ENCODE measurements at regions not wholly inside any gene's neighbourhood (a gene's known extent, or its start where the extent isn't known, plus 50 kb on each side); places are given as distances from the start of the nearest gene placed in this dataset.

GRCh38 chr12:114879354-114879753 lies 195.4 kb upstream of the TBX3 start:
- intact Hi-C loops (cut with micrococcal nuclease), result no loop called here
- no peak for DNase-seq (ENCODE audit: low spot score)
- Mint-ChIP-seq H3K27me3 (ENCODE audit: insufficient read depth) (no peaks in the 10 kb centered on the region), H3K36me3 (ENCODE audit: low read depth) (no peaks in the 10 kb centered on the region), H3K4me3 (no peak overlapping the region), H3K27ac (no peak overlapping the region), H3K4me1 (ENCODE audit: low read depth) (no peaks in the 10 kb centered on the region), H3K9me3 (peaks cover 3% of the 10 kb centered on the region)

GRCh38 chr12:114878781-114879180 lies 194.8 kb upstream of the TBX3 start:
- H3K4me3 Mint-ChIP-seq, result no peak overlapping the region
- peaks cover 3% of the 10 kb centered on the region for H3K9me3 Mint-ChIP-seq
- H3K27me3 Mint-ChIP-seq (ENCODE audit: insufficient read depth), result no peaks in the 10 kb centered on the region
- no peak for DNase-seq (ENCODE audit: low spot score)
- H3K36me3 Mint-ChIP-seq (ENCODE audit: low read depth), result no peaks in the 10 kb centered on the region
- H3K4me1 Mint-ChIP-seq (ENCODE audit: low read depth), result no peaks in the 10 kb centered on the region
- no peak overlapping the region for H3K27ac Mint-ChIP-seq
- intact Hi-C loops (cut with micrococcal nuclease), result no loop called here

- Mint-ChIP-seq H3K27ac (no peak overlapping the region), H3K9me3 (peaks cover 3% of the 10 kb centered on the region), H3K27me3 (ENCODE audit: insufficient read depth) (no peaks in the 10 kb centered on the region), H3K4me3 (no peak overlapping the region), H3K36me3 (ENCODE audit: low read depth) (no peaks in the 10 kb centered on the region), H3K4me1 (ENCODE audit: low read depth) (no peaks in the 10 kb centered on the region)
- intact Hi-C loops (cut with micrococcal nuclease), result no loop called here
- DNase-seq (ENCODE audit: low spot score), result no peak
Measured at GRCh38 chr12:114876968-114877680, 193.1 kb upstream of the TBX3 start.

- Mint-ChIP-seq H3K4me1 (ENCODE audit: low read depth) (no peaks in the 10 kb centered on the region), H3K36me3 (ENCODE audit: low read depth) (no peaks in the 10 kb centered on the region), H3K9me3 (no peaks in the 10 kb centered on the region), H3K27ac (no peak overlapping the region), H3K27me3 (ENCODE audit: insufficient read depth) (no peaks in the 10 kb centered on the region), H3K4me3 (no peak overlapping the region)
- intact Hi-C loops (cut with micrococcal nuclease), result no loop called here
- DNase-seq (ENCODE audit: low spot score), result no peak
Measured at GRCh38 chr12:114875313-114875712, 191.3 kb upstream of the TBX3 start.

- Mint-ChIP-seq H3K27me3 (ENCODE audit: insufficient read depth) (no peaks in the 10 kb centered on the region), H3K27ac (no peak overlapping the region), H3K4me3 (no peak overlapping the region), H3K9me3 (no peaks in the 10 kb centered on the region), H3K36me3 (ENCODE audit: low read depth) (no peaks in the 10 kb centered on the region), H3K4me1 (ENCODE audit: low read depth) (no peaks in the 10 kb centered on the region)
- DNase-seq (ENCODE audit: low spot score), result no peak
- intact Hi-C loops (cut with micrococcal nuclease), result no loop called here
Measured at GRCh38 chr12:114873656-114874055, 189.7 kb upstream of the TBX3 start.

- DNase-seq (ENCODE audit: low spot score), result no peak
- H3K27me3 Mint-ChIP-seq (ENCODE audit: insufficient read depth), result no peaks in the 10 kb centered on the region
- H3K4me1 Mint-ChIP-seq (ENCODE audit: low read depth), result no peaks in the 10 kb centered on the region
- intact Hi-C loops (cut with micrococcal nuclease), result no loop called here
- no peak overlapping the region for H3K27ac Mint-ChIP-seq
- H3K4me3 Mint-ChIP-seq, result no peak overlapping the region
- H3K36me3 Mint-ChIP-seq (ENCODE audit: low read depth), result no peaks in the 10 kb centered on the region
- peaks cover 5% of the 10 kb centered on the region for H3K9me3 Mint-ChIP-seq
Measured at GRCh38 chr12:114868995-114869834, 185.2 kb upstream of the TBX3 start.

- Mint-ChIP-seq H3K27ac (no peak overlapping the region), H3K4me3 (no peak overlapping the region), H3K36me3 (ENCODE audit: low read depth) (no peaks in the 10 kb centered on the region), H3K27me3 (ENCODE audit: insufficient read depth) (no peaks in the 10 kb centered on the region), H3K9me3 (peaks cover 15% of the 10 kb centered on the region), H3K4me1 (ENCODE audit: low read depth) (no peaks in the 10 kb centered on the region)
- no peak for DNase-seq (ENCODE audit: low spot score)
- intact Hi-C loops (cut with micrococcal nuclease), result no loop called here
Measured at GRCh38 chr12:114866331-114866730, 182.4 kb upstream of the TBX3 start.

GRCh38 chr12:114864837-114865551 lies 181.0 kb upstream of the TBX3 start:
- DNase-seq (ENCODE audit: low spot score), result no peak
- H3K27ac Mint-ChIP-seq, result no peak overlapping the region
- no peaks in the 10 kb centered on the region for H3K27me3 Mint-ChIP-seq (ENCODE audit: insufficient read depth)
- H3K4me3 Mint-ChIP-seq, result no peak overlapping the region
- H3K36me3 Mint-ChIP-seq (ENCODE audit: low read depth), result no peaks in the 10 kb centered on the region
- intact Hi-C loops (cut with micrococcal nuclease), result no loop called here
- no peaks in the 10 kb centered on the region for H3K4me1 Mint-ChIP-seq (ENCODE audit: low read depth)
- peaks cover 17% of the 10 kb centered on the region for H3K9me3 Mint-ChIP-seq

- H3K27ac Mint-ChIP-seq, result no peak overlapping the region
- intact Hi-C loops (cut with micrococcal nuclease), result no loop called here
- DNase-seq (ENCODE audit: low spot score), result no peak
- no peaks in the 10 kb centered on the region for H3K36me3 Mint-ChIP-seq (ENCODE audit: low read depth)
- H3K4me3 Mint-ChIP-seq, result no peak overlapping the region
- no peaks in the 10 kb centered on the region for H3K4me1 Mint-ChIP-seq (ENCODE audit: low read depth)
- no peaks in the 10 kb centered on the region for H3K27me3 Mint-ChIP-seq (ENCODE audit: insufficient read depth)
- peaks cover 17% of the 10 kb centered on the region for H3K9me3 Mint-ChIP-seq
Measured at GRCh38 chr12:114863911-114864310, 179.9 kb upstream of the TBX3 start.

- no peaks in the 10 kb centered on the region for H3K27me3 Mint-ChIP-seq (ENCODE audit: insufficient read depth)
- no peaks in the 10 kb centered on the region for H3K36me3 Mint-ChIP-seq (ENCODE audit: low read depth)
- H3K9me3 Mint-ChIP-seq, result peaks cover 15% of the 10 kb centered on the region
- intact Hi-C loops (cut with micrococcal nuclease), result no loop called here
- no peak overlapping the region for H3K4me3 Mint-ChIP-seq
- no peak for DNase-seq (ENCODE audit: low spot score)
- no peaks in the 10 kb centered on the region for H3K4me1 Mint-ChIP-seq (ENCODE audit: low read depth)
- H3K27ac Mint-ChIP-seq, result no peak overlapping the region
Measured at GRCh38 chr12:114860969-114861368, 177.0 kb upstream of the TBX3 start.

- intact Hi-C loops (cut with micrococcal nuclease), result no loop called here
- Mint-ChIP-seq H3K36me3 (ENCODE audit: low read depth) (no peaks in the 10 kb centered on the region), H3K4me3 (no peak overlapping the region), H3K4me1 (ENCODE audit: low read depth) (no peaks in the 10 kb centered on the region), H3K9me3 (peaks cover 25% of the 10 kb centered on the region), H3K27me3 (ENCODE audit: insufficient read depth) (no peaks in the 10 kb centered on the region), H3K27ac (no peak overlapping the region)
- no peak for DNase-seq (ENCODE audit: low spot score)
Measured at GRCh38 chr12:114858388-114859146, 174.6 kb upstream of the TBX3 start.

- Mint-ChIP-seq H3K4me3 (no peak overlapping the region), H3K27me3 (ENCODE audit: insufficient read depth) (no peaks in the 10 kb centered on the region), H3K36me3 (ENCODE audit: low read depth) (no peaks in the 10 kb centered on the region), H3K4me1 (ENCODE audit: low read depth) (no peaks in the 10 kb centered on the region), H3K9me3 (peaks cover 17% of the 10 kb centered on the region), H3K27ac (no peak overlapping the region)
- no peak for DNase-seq (ENCODE audit: low spot score)
- intact Hi-C loops (cut with micrococcal nuclease), result no loop called here
Measured at GRCh38 chr12:114855678-114856077, 171.7 kb upstream of the TBX3 start.
